Brain microvascular endothelial cell (primary cell): ENCODE measurements at regions not wholly inside any gene's neighbourhood (a gene's known extent, or its start where the extent isn't known, plus 50 kb on each side); places are given as distances from the start of the nearest gene placed in this dataset.

Experiments
- DNase-seq: peaks from one replicate; pipeline ENCODE4 v3.0.0-alpha.2; 2020
- H3K27ac ChIP-seq: fragments of 250-450 bp; sonication (Bioruptor Pico); 2 replicates; pipeline ENCODE4 v1.5.1; 2020; ENCODE audit warnings: mild to moderate bottlenecking, moderate library complexity
- H3K27me3 ChIP-seq: fragments of 250-450 bp; sonication (Bioruptor Pico); replicated peaks from 2 replicates; pipeline ENCODE4 v1.5.1; 2020; ENCODE audit warnings: mild to moderate bottlenecking
- H3K36me3 ChIP-seq: fragments of 250-450 bp; sonication (Bioruptor Pico); replicated peaks from 2 replicates; pipeline ENCODE4 v1.5.1; 2020; ENCODE audit warnings: mild to moderate bottlenecking
- H3K4me3 ChIP-seq: 2 replicates; pipeline ENCODE4 v1.5.1; 2011; ENCODE audit warnings: low read depth, mild to moderate bottlenecking, control low read depth, low read length, moderate library complexity
- in situ Hi-C: cut with HindIII; loops from 2 replicates; pipeline ENCODE4 v1.10.0; 2017; ENCODE audit warnings: low sequenced_read_pairs, low pct_ligation_motif_present
- TF ChIP-seq, protein P1 (sequence below): IDR thresholded peaks from 2 replicates; pipeline ENCODE4 v1.5.1; 2011; ENCODE audit warnings: low read depth, mild to moderate bottlenecking, moderate library complexity, low read length, control low read depth, inconsistent platforms; ENCODE audit errors: missing control alignments

DNA sequence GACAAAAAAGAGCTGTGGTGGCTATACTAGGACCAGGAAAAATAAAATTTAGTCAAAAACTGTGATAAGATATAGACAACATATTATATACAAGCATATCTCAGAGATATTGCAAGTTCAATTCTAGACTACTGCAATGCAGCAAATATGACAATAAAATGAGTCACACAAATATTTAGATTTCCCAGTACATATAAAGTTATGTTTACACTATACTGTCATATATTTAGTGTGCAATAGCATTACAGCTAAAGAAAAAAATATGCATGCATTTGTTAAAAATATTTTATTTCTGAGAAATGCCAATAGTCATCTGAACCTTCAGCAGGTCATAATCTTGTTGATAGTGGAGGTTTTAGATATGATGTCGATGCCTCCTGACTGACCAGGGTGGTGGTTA is 72.1 kb downstream of the AKR1C4 start:
- no peak overlapping the region for H3K4me3 ChIP-seq
- no peaks in the 10 kb centered on the region for H3K27me3 ChIP-seq
- no peak for DNase-seq
- in situ Hi-C loops, result no loop called here
- H3K27ac ChIP-seq, result no peak overlapping the region
- TF ChIP-seq, protein P1, sequence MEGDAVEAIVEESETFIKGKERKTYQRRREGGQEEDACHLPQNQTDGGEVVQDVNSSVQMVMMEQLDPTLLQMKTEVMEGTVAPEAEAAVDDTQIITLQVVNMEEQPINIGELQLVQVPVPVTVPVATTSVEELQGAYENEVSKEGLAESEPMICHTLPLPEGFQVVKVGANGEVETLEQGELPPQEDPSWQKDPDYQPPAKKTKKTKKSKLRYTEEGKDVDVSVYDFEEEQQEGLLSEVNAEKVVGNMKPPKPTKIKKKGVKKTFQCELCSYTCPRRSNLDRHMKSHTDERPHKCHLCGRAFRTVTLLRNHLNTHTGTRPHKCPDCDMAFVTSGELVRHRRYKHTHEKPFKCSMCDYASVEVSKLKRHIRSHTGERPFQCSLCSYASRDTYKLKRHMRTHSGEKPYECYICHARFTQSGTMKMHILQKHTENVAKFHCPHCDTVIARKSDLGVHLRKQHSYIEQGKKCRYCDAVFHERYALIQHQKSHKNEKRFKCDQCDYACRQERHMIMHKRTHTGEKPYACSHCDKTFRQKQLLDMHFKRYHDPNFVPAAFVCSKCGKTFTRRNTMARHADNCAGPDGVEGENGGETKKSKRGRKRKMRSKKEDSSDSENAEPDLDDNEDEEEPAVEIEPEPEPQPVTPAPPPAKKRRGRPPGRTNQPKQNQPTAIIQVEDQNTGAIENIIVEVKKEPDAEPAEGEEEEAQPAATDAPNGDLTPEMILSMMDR, result no peak
- no peaks in the 10 kb centered on the region for H3K36me3 ChIP-seq

DNA sequence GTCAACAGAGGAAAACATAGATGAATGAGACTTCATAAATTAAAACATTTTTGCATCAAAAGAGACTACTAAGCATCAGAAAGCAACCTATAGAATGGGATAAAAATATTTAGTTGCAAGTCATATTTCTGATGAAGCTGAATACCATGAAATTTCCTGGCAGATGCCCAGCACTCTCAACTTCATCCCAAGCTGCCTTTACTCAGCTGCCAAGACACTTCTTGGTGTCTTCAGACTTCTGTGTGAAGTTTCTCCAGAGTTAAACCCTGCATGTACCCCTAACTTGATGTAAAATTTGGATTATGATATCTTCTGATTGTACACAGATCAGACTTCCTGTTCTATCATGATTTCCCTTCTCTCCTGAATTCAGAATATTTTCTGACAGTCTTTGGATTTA is 73.2 kb downstream of the AKR1C4 start:
- H3K27me3 ChIP-seq, result no peaks in the 10 kb centered on the region

DNA sequence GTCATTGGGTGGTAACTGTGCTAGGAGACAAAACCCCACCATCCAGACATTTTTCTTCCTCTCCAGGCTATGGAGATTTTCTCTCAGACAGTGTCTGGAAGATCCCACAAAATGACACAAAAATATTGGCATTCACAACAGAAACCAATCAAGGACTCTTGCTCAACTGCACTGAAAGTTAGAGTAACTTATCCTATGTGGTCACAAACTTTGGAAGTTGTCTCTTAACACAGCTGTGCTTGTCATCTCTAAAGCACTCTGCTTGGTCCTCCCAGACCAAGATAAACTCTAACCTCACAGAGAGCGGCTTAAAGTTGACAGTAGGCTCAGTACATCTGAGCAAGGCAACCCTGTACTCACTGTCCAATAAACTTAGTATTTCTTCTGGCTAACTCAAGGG is 74.9 kb downstream of the AKR1C4 start:
- no peaks in the 10 kb centered on the region for H3K36me3 ChIP-seq
- no peaks in the 10 kb centered on the region for H3K27me3 ChIP-seq
- in situ Hi-C loops, result no loop called here
- DNase-seq, result no peak
- TF ChIP-seq, protein P1, result no peak
- H3K27ac ChIP-seq, result no peak overlapping the region
- no peak overlapping the region for H3K4me3 ChIP-seq

More for the DNA sequence above, 73.2 kb downstream of the AKR1C4 start:
- in situ Hi-C loops, result no loop called here
- Histone ChIP-seq H3K36me3 (no peaks in the 10 kb centered on the region), H3K4me3 (no peak overlapping the region), H3K27ac (no peak overlapping the region)
- TF ChIP-seq, protein P1, result no peak
- DNase-seq, result no peak

DNA sequence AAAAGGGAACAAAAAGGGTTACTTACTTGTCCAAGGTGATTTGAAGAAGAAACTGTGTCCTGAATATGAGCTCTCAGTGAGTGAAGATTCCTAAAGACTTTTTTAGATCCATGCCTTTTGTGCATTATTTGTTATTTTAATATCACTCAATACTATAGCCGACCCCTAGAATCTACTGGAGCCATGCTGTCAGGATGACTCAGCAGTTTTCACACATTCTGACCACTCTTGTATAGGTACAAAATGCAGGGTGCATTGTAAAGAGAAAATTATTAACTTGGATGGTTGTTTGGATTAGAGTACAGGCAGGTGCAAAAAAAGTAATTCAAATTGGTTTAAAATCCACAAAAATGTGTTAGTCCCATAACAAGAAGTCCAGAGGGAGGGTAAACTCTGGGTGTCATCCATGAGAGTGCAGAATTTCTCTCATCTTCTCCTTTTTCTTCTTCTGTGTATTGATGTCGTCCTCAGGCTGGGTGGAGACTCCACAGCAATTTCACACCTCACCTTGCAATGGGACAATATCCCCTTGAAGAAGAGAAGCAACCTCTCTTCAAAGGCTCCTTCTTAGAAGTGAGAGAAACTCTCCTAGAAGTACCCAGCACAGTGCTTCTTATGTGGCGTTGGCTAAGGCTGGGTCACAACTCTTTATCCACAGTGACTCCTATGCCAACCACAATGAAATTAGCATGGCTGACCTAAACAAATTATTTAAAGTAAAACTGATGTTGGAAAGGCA is 75.6 kb downstream of the AKR1C4 start:
- no peak for DNase-seq
- Histone ChIP-seq H3K27ac (no peak overlapping the region), H3K36me3 (no peaks in the 10 kb centered on the region), H3K4me3 (no peak overlapping the region), H3K27me3 (no peaks in the 10 kb centered on the region)
- TF ChIP-seq, protein P1, result no peak
- in situ Hi-C loops, result no loop called here

DNA sequence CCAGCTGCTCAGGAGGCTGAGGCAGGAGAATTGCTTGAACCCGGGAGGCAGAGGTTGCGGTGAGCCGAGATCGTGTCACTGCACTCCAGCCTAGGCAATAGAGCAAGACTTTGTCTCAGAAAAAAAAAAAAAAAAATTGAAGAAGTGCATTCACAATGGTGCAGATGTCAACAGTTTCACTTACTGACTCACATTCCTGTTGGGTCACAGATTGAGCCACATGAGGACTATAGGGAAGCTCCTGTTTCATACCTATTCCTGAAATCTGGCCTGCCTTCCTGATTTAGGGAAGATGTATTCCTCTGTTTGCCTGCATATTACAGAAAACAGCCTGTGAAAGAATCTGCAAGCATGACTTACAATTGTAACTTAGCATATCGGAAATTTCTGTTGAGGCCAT is 78.2 kb downstream of the AKR1C4 start:
- H3K36me3 ChIP-seq, result no peaks in the 10 kb centered on the region
- TF ChIP-seq, protein P1, result no peak
- H3K27ac ChIP-seq, result no peak overlapping the region
- no peaks in the 10 kb centered on the region for H3K27me3 ChIP-seq
- in situ Hi-C loops, result no loop called here
- H3K4me3 ChIP-seq, result no peak overlapping the region
- no peak for DNase-seq

DNA sequence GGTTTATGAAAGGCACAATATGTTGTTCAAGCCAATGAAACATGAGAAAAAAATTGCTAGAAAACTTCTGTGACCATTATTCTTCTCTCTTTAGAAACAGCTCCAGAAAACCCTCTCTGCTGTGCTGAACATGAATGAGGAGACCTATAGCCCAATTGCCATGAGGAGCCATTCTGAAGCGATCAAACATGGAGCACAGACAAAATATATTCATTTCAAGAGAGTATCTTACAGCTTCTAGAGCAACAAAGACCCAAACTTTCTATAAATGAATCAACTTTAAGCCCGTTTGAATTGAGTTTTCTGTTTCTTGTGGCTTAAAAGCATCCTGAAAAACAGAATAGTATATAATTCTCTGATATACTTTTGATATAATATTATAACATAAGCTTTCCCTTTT is 83.4 kb upstream of the UCN3 start:
- H3K36me3 ChIP-seq, result no peaks in the 10 kb centered on the region
- H3K27ac ChIP-seq, result no peak overlapping the region
- in situ Hi-C loops, result no loop called here

More for the DNA sequence above, 83.4 kb upstream of the UCN3 start:
- Histone ChIP-seq H3K27me3 (no peaks in the 10 kb centered on the region), H3K4me3 (no peak overlapping the region)
- TF ChIP-seq, protein P1, result no peak
- no peak for DNase-seq
